GM18505 (cell line): ENCODE measurements at regions not wholly inside any gene's neighbourhood (a gene's known extent, or its start where the extent isn't known, plus 50 kb on each side); places are given as distances from the start of the nearest gene placed in this dataset.

ENCODE experiments used
- ATAC-seq: cut with Tn5 transposase; IDR thresholded peaks from one replicate; pipeline ENCODE4 v1.9.1; 2021; ENCODE audit not compliant: unreplicated experiment
- POLR2A ChIP-seq: IDR thresholded peaks from 4 replicates; pipeline ENCODE4 v1.6.1; 2011; ENCODE audit warnings: borderline replicate concordance; ENCODE audit not compliant: insufficient read depth, insufficient read length; ENCODE audit errors: extremely low read depth

GRCh38 chr18:78717051-78717765 lies 262.4 kb upstream of the SALL3 start:
- no peak for TF ChIP-seq POLR2A
- no peak for ATAC-seq

- no peak for TF ChIP-seq POLR2A
Observed at GRCh38 chr18:78717766-78718150, 261.9 kb upstream of the SALL3 start.

GRCh38 chr18:78719821-78720220 lies 259.8 kb upstream of the SALL3 start:
- ATAC-seq, result no peak
- no peak for TF ChIP-seq POLR2A

More at GRCh38 chr18:78717766-78718150, 261.9 kb upstream of the SALL3 start:
- ATAC-seq, result no peak

- no peak for ATAC-seq
- no peak for TF ChIP-seq POLR2A
Observed at GRCh38 chr18:78720456-78721237, 259.0 kb upstream of the SALL3 start.

GRCh38 chr18:78721238-78721875 lies 258.3 kb upstream of the SALL3 start:
- ATAC-seq, result no peak
- no peak for TF ChIP-seq POLR2A

- no peak for ATAC-seq
- TF ChIP-seq POLR2A, result no peak
Observed at GRCh38 chr18:78721981-78722380, 257.6 kb upstream of the SALL3 start.

- no peak for TF ChIP-seq POLR2A
- no peak for ATAC-seq
Observed at GRCh38 chr18:78722386-78722785, 257.2 kb upstream of the SALL3 start.

- no peak for TF ChIP-seq POLR2A
- no peak for ATAC-seq
Observed at GRCh38 chr18:78722929-78723710, 256.5 kb upstream of the SALL3 start.

GRCh38 chr18:78724214-78724914 lies 255.3 kb upstream of the SALL3 start:
- TF ChIP-seq POLR2A, result no peak
- no peak for ATAC-seq

GRCh38 chr18:78725426-78725825 lies 254.2 kb upstream of the SALL3 start:
- ATAC-seq, result no peak

GRCh38 chr18:78726326-78727056 lies 253.1 kb upstream of the SALL3 start:
- ATAC-seq, result no peak
- no peak for TF ChIP-seq POLR2A

More at GRCh38 chr18:78725426-78725825, 254.2 kb upstream of the SALL3 start:
- no peak for TF ChIP-seq POLR2A
